Activated CD8-positive, alpha-beta memory T cell treated with anti-CD3 and anti-CD28 coated beads, Interleukin-2, amount 50 U/mL, for 4 hours (primary cell): ENCODE measurements at regions not wholly inside any gene's neighbourhood (a gene's known extent, or its start where the extent isn't known, plus 50 kb on each side); places are given as distances from the start of the nearest gene placed in this dataset.

Experiments
- DNase-seq: peaks from one replicate; pipeline ENCODE4 v3.0.0-alpha.2; 2020

DNA sequence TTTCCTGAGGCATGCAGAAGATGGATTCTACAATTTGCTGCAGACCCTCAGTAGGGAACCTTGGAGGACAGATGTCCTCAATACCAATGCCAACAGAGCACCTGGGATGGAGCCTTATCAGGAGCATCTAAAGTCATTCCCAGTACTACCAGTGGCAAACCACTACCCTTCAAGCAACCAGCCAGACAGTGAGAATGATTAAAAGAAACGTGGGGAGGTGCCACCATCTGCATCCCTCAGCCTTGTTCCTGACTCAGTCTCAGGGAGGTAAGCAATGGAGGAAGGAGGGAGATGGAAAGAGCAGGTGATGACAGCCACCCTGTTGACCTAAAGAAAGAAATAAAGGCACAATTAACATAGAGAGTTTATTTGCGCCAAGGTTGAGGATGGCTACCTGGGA, 175.2 kb upstream of the GRIN2B start:
- DNase-seq = no peak

DNA sequence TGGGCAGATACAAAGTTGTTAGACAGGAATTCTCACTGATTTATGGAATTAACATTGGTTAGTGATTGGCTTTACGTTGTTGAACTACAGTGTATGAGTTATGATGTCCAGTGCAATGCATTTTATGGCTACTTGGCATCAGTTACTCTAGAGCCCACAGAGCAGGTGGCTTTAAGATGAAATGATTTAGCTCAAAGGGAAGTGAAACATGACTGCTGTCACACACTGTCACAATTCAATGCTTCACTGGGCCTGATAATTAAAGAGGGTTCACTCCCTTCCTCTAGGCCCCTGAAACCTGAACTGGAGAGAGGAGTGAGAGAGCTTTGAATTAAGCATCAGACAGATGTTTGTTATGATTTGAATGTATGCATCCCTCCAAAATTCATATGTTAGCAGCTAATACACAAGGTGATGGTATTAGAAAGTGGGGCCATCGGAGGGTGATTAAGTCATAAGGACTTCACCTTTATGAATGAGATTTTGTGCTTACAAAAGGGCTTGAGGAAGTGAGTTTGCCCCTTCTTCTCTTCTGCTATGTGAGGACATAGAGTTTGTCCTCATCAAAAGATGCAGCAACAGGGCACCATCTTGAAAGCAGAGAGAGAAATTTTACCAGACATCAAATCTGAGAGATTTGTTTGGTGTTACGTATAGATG, 175.8 kb upstream of the GRIN2B start:
- DNase-seq = no peak

DNA sequence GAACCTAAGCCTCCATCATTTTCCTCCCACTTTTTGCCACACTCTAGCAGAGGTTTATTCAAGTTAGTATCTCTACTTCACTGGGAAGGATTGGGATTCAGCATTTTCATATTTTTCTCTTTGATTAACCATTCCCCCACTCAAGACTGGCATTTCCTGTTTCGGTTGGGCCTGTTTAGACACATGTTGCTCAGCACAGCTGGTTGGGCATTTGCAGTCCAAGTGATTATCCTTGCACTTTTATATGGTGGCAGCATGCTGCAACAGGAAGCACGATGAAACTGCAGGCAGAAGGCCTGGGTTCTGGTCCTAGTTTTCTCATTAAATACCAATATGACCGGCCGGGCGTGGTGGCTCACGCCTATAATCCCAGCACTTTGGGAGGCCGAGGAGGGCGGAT, 182.9 kb upstream of the GRIN2B start:
- DNase-seq = no peak

DNA sequence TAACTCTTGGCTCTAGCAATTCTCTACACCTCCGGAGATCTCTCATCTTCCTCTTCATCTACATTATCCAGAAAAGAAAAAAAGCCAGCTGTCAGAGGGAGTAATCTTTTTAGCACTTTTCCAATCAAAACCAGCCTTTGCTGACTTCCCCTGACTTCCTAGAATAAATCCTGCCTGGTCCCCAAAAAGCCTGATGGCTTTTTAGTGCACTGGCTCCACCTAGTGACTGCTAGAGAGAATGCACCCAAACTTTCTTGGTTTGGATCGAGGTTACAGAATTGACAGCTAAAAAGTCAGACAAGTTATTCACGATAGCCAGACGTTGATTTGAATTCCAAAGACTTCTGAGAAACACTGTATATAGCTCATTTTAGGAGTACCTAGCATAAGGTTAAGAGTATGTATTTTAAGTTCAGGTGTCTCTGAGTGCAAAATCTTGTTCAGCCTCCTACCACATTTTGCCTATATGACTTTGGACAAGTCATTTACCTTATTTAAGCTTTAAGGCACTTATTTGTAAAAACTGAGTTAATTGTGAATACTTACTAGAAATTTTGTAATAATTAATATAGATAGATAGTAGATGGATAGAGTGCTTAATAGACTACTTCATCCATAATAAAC, 185.7 kb upstream of the GRIN2B start:
- DNase-seq = peak; percentile 30

DNA sequence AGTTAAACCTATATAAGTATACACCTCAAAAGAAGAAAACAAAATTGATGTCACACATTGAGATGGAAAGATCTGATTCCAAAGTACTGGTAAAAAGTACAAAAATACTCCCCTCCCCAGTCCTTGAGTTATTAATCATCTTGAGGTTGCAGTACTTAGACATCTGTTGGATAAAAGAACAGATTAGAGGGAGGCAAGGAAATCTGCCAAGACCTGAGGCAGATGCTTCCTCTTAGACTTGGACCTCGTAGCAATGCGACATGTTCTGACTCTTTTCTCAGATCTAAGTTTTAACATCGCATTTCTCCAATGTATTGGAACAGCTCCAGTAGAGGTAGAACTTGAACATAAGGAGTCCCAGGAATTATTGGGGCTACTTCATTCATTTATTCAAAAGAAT, 187.9 kb upstream of the GRIN2B start:
- no peak for DNase-seq

DNA sequence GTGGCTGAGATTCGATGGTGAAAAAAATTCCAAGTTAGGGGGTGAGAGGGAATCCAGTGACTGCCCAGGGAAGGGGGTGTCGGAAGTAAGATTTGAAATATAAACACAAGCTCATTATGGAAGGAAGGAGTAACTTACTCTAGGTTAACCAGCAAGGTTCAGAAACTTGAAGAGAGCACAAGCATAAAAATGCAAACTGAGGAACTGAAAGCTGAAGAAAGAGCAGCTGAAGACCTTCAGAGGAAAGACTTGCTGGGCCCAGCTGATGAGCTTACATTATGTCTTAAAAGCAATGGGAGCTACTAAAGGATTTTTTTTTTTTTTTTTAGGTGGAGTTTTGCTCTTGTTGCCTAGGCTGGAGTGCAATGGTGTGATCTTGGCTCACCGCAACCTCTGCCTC, 189.7 kb upstream of the GRIN2B start:
- no peak for DNase-seq

DNA sequence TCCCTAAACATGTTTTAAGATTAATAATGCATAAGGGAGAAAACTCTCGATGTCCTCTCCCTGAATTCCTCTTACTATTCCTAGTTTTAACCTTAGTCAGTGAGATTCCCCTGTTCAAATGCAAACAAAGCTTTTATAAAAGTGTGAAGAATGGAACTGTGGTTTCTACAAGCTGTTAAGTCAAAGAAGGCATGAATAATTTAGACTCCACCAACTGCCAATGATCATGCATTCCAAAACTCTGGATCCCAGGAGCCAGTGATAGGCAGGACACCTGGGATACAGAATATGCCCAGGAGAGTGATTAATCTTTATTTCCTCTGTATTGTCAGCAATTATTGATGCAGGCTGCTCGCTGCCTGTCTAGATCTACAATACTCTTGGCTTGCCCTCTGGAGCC, 190.3 kb upstream of the ATF7IP start:
- DNase-seq = no peak

DNA sequence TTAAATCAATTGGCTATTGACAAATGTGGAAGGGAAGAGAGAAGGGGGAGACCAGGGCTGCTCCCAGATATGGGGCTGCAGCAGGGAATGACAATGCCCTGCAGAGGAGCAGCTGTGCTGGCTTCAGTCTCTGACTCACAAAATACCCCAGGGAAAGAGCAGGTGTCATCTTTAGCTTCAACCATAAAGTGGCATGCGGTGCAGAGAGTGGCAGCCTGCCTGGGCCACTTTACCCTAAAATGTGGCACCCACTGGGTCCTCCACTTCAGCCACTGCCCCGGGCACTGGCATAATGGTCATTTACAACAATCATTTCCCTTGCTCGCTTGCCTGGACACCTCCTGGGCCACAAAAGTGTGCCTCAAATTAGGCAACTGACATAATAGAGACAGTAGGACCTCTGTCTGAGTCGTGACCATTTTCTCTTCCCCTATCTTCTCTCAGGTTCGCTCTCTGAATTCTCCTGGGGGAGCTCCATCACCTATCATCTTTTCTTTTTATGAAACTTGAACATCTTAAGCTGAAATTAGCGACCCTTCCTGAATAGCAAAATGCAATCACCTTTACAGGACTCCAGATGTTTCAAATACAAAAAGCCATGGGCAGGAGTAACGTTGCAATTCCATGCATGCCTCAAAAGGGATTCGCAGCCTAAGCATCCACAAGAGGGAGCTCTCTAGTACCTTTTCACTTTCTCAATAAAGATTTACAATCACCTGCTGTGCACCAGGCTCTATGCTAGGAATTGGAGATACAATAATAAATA, 179.9 kb upstream of the ATF7IP start:
- no peak for DNase-seq

DNA sequence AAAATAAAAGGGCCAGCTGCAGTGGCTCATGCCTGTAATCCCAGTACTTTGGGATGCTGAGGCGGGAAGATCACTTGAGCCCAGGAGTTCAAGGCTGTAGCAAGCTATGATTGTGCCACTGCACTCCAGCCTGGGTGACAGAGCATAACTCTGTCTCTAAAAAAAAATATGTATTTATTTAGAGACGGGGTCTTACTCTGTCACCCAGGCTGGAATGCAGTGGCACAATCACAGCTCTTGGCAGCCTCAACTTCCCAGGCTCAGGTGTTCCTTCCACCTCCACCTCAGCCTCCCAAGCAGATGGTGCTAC, 179.3 kb upstream of the ATF7IP start:
- no peak for DNase-seq

DNA sequence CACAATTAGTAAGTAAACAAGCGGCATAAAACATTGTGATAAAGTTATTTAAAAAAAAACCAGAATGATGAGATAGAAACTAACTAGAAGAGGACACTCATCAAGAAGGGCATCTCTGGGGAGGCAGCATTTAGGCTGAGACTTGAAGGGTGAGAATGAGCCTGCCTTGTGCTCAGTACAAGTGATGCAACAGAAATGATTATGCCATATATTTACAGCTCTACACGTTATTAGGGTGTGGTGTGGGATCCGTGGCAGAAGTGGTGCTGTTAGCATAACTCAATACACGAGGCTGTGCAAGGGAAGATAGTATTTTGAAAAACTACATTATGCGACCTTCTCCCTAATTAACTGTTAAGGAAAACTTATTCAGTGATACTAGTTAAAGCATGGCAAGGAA, 178.5 kb upstream of the ATF7IP start:
- DNase-seq = no peak

DNA sequence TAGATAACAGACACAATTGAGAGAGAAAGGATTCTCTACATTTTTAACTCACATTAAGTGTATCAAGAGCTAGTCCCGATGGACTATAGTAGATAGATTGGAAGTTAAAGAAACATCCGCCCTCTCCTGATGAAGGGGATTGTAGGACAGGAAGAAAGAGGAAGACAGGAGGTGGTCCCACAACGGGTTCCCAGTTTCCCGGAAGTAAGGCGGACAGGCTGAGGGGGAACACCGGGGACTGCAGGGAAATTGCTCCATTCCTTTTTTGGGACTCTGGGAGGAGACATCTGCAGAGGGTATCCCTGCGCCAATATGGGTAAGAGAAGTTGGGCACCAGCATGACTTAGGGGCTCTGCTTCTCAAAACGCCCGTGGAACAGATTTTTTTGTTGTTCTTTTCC, 177.5 kb upstream of the ATF7IP start:
- no peak for DNase-seq

DNA sequence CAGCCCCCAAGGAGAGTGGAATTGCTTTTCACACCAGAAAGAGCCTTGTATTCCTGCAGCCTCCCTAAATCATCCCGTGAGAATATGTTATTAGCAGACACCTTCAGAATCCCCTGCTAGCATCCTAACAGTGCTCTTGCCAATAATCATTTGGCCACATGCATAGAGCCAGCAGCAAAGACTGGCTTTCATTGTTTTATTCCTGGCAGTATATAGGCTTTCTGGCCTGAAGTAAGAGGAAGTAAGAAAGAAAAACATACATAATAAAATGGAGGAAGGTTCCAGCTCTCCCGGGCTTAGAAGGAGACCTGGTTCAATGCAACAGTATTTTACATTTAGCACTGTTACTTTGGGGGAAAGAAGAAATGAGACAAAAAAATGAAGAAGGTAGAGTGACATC, 176.7 kb upstream of the ATF7IP start:
- no peak for DNase-seq

DNA sequence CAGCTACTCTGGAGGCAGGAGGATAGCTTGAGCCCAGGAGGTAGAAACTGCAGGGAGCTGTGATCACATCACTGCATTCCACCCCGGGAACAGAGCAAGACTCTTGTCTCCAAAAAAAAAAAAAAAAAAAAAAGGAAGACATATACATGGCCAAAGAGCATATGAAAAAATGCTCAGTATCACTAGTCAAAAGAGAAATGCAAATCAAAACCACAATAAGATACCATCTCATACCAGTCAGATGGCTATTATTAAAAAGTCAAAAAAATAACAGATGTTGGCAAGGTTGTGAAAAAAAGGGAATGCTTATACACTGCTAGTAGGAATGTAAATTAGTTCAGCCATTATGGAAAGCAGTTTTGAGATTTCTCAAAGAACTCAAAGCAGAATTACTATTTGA, 174.8 kb upstream of the ATF7IP start:
- no peak for DNase-seq

DNA sequence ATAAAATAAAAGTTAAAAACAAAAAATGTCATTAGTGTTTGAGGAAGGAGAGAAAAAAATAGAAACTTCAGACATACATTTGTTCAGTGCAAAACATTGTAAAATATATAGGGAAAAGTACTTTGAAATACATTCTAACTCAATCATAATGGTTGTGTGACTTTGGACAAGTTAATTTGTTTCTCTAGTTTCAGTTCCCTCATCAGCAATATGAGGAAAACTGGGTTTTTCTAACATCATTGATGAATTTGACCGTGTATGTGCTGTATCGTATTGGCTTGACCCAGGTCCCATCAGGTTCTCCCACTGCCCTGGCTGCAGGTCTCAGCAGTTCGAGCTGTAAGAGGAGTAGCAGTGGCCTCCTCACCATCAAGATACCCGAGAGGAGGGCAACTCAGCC, 173.9 kb upstream of the ATF7IP start:
- DNase-seq = no peak

DNA sequence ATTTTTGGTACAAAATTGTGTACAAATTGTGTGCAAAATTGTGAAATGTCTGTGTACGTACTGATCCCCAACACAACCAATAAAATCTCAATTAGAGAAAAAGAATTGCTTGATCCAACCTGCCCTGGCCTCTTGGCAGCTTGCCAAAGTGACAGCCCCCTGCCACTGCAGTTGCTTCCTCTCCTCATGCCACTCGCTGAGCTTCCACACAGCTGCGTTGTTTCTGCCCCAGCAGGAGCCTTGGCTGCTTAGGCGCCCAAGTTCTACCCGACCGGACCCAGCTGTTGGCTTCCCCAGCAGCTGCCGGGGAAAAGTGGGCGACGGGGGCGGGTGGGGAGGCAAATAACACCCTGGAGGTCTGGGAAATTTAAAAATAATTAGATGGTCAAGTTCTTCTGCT, 171.8 kb upstream of the ATF7IP start:
- DNase-seq = no peak

DNA sequence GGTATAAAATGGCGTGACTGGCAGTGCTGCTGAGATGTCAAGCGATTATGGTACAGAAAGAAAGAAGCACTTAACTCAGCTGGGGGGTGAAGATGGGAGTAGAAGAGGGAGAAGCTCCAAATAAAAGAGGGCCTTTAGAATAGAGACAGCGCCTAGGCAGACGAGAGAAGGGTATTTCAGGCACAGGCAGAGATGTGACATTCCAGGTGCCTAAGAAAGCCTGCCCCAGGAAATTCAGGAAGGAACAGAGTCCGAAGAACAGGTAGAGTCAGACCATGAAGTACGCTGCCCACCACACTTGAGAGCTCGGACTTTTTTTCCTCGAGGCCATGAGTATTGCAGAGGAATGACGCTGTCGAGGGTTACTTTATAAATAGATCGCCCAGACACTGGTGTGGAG, 170.9 kb upstream of the ATF7IP start:
- no peak for DNase-seq

DNA sequence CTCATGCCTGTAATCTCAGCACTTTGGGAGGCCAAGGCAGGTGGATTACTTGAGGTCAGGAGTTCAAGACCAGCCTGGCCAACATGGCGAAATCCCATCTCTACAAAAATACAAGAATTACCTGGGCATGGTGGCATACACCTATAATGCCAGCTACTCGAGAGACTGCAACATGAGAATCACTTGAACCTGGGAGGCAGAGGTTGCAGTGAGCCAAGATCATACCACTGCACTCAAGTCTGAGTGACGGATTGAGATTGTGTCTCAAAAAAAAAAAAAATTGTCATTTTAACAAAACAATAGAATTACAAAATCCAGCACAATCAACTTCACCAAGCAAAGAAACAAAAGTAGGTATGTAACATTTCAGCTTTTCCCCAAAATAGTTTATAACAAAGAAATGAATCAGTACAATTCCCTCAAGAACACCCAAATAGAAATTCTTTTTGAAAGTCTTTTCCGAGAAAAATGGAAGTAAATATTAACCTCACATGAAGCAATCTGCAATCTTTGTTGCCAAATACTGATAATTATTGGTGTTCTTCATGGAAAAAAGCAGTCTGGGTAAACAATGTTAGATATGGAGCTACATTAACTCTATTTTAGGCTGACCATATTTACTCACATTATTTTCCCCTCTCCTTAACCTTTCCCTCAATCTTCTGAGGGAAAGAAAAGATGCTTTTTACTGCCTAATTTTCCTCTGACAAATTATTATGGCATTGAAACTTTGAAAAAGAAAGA, 165.9 kb upstream of the ATF7IP start:
- no peak for DNase-seq

DNA sequence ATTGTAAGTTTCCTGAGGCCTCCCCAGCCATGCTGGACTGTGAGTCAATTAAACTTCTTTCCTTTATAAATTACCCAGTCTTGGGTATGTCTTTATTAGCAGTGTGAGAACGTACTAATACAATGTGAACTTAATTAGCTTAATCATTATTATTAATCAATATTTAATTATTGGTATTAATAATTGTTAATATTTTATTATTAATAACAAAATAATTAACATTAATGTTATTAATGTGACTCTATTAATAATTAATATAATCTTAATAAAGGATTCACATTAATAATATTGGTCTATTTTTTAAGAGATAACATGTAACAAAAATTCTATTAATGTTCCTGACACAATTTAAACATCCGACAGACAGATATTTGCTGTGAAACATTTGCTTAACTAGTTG, 164.9 kb upstream of the ATF7IP start:
- no peak for DNase-seq

DNA sequence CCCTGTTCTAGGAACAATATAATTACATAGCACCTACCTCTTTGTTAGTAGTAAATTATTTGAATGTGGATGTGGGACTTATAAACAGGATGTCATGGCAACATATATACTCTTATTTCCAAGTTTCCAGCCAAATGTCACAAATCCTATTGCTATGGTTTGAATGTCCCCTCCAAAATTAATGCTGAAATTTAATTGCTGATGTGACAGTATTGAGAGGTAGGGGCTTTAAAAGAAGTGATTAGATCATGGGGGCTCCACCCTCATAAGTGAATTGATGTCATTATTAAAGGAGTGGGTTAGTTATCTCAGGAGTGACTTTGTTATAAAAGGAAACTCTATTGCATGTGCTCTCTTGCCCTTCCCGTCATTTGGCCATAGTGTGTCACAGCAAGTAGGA, 164.2 kb upstream of the ATF7IP start:
- no peak for DNase-seq

DNA sequence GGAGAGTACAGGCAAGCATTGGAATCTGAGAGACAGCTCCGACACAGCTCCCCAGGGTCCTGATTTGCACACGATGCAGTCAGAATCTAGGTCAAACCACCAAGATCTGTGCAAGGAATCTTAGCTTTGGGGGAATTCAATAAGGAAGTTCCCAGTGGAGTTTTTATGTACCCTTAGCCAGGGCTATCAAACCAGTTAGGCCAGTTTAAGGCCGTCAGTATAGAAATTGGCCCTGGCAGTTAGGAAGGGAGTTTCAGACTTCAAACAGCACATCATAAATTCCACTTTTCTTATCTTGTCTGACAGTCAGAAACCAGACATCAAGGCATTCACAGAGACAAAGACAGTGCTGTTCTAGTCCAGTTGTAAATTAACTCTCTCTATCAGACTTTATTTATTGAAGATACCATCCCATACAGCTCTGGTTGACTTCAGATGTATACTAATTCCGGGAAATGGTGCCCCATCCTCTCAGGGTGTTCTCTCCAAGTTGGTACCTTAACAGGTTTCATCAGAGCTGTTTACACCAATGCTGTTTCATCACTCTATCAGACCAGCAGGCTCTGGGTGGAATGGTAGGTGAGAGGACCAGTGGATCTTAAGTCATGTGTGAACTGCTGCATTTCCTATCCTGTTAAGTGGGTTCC, 157.5 kb upstream of the ATF7IP start:
- no peak for DNase-seq

DNA sequence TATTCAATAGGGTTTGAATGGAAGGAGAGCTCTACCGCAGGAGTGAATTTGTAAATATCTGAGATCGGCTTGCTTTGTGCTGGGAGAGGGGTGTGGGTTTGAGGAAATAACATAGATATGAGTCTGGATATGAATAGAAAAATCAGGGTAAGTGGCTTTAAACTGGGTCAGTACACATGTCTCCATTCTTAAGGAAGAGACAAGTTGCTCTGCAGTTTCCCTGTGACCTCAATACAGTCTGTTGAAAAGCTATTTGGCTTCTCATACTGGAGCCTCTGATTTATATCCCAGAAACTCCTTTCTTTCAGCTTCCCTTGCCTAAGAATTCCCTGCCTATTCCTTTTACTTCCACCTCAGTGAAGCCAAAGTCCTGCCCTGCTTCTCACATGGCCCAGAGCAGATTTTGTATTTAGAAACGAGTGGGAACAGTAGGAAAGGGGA, 153.5 kb upstream of the ATF7IP start:
- DNase-seq = no peak

DNA sequence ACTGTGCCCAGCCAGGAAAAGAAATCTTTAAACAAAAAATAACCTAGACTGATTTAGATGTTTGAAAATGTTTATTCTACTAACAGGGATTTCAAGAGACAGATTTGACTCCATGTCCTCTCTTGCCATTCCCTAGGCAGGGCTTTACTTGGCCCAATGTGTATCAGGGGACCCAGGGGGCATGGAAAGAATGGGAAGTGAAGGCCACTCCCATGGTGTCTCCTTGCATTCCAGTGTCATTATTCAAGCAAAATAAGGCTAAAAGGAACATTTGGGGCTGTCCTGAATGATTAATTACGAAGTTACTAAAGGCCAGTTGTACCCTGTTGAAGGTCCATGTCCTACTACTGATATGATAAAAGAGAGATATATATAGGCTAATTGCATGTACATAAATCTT, 151.9 kb upstream of the ATF7IP start:
- DNase-seq = no peak

DNA sequence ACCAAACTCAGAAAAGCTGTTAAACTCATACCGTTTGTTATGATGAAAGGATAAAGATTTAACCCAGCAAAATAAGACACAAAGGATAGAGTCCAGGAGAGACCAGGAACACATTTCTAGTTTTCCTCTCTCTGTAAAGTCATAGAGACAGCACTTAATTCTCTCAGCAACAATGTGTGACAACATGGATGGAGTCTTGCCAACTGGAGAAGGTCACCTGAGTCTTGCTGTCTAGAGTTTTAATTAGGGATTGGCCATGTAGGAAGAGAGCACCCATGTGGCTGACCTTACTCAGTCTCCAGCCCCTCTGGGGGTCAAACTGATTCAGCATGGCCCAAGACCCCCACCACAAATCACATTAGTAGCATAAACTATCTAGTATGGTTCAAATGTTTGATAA, 151.0 kb upstream of the ATF7IP start:
- DNase-seq = no peak
